SK-N-SH (cell line): ENCODE measurements at regions not wholly inside any gene's neighbourhood (a gene's known extent, or its start where the extent isn't known, plus 50 kb on each side); places are given as distances from the start of the nearest gene placed in this dataset.

Experiments
- CTCF ChIA-PET: fragments of 300-600, 350-600 bp; formaldehyde crosslinking; extraction: SDS; loops from one replicate; lab custom pipeline; 2021; lab: Yijun Ruan, JAX
- POLR2A ChIA-PET: fragments of 350-600 bp; sonication (Branson Sonifier 250); formaldehyde crosslinking; extraction: SDS; loops from one replicate; lab custom pipeline; 2020; ENCODE audit warnings: antibody characterized with exemption, inconsistent platforms; lab: Yijun Ruan, JAX
- DNase-seq: peaks from one replicate; pipeline ENCODE4 v3.0.0; 2012
- H2AFZ ChIP-seq: fragments of 200-600 bp; sonication (generic); 2 replicates; pipeline ENCODE4 v1.8.1; 2016; ENCODE audit warnings: antibody characterized with exemption, mild to moderate bottlenecking, low read depth
- H3F3A ChIP-seq: fragments of 200-600 bp; sonication (generic); replicated peaks from 2 replicates; pipeline ENCODE3; 2016; ENCODE audit warnings: antibody characterized with exemption, mild to moderate bottlenecking; ENCODE audit not compliant: insufficient read depth
- H3K27ac ChIP-seq, 2 experiments: fragments of 200-500 bp in 1 of 2; fragments of 200-600 bp in 1 of 2; sonication (Bioruptor generic) in 1 of 2; sonication (generic), shearing (Covaris generic) in 1 of 2; 2 replicates each; pipeline versions ENCODE4 v1.5.1 to v1.6.1; 2014 to 2016; ENCODE audit warnings: low read depth in 2 of 2, inconsistent platforms in 1 of 2, low read length in 1 of 2, mild to moderate bottlenecking in 1 of 2, mixed read lengths in 1 of 2
- H3K27me3 ChIP-seq: fragments of 200-600 bp; sonication (generic), shearing (Covaris generic); 2 replicates; pipeline ENCODE4 v1.6.1; 2016; ENCODE audit warnings: mixed run types; ENCODE audit not compliant: insufficient read depth
- H3K36me3 ChIP-seq, 2 experiments: fragments of 200-500 bp in 1 of 2; fragments of 200-600 bp in 1 of 2; sonication (Bioruptor generic) in 1 of 2; sonication (generic) in 1 of 2; replicated peaks in 1 of 2; 2 replicates each; pipeline versions ENCODE3 to v1.5.1; 2014 to 2016; ENCODE audit warnings: low read length in 1 of 2, mild to moderate bottlenecking in 1 of 2; ENCODE audit not compliant: insufficient read depth in 2 of 2, control insufficient read depth in 1 of 2
- H3K4me1 ChIP-seq, 2 experiments: fragments of 200-500 bp in 1 of 2; fragments of 200-600 bp in 1 of 2; sonication (Bioruptor generic) in 1 of 2; sonication (generic), shearing (Covaris generic) in 1 of 2; 2 replicates each; pipeline versions ENCODE4 v1.5.1 to v1.6.1; 2014 to 2016; ENCODE audit warnings: low read depth in 1 of 2, low read length in 1 of 2, mixed run types in 1 of 2; ENCODE audit not compliant: insufficient read depth in 2 of 2, control insufficient read depth in 1 of 2
- H3K4me2 ChIP-seq: fragments of 200-600 bp; sonication (generic), shearing (Covaris generic); 2 replicates; pipeline ENCODE4 v1.6.1; 2017; ENCODE audit warnings: mixed run types
- H3K4me3 ChIP-seq, 2 experiments: fragments of 200-500 bp in 1 of 2; fragments of 200-600 bp in 1 of 2; sonication (Bioruptor generic) in 1 of 2; sonication (generic), shearing (Covaris generic) in 1 of 2; 2 replicates each; pipeline versions ENCODE4 v1.5.1 to v1.8.1; 2014 to 2016; ENCODE audit warnings: low read depth in 2 of 2, inconsistent platforms in 1 of 2, low read length in 1 of 2, mild to moderate bottlenecking in 1 of 2, mixed read lengths in 1 of 2, moderate library complexity in 1 of 2
- H3K79me2 ChIP-seq: fragments of 200-600 bp; sonication (generic); 2 replicates; pipeline ENCODE4 v1.8.1; 2017; ENCODE audit warnings: mild to moderate bottlenecking; ENCODE audit not compliant: insufficient read depth
- H3K9ac ChIP-seq: fragments of 200-600 bp; sonication (generic); 2 replicates; pipeline ENCODE4 v1.6.1; 2017; ENCODE audit warnings: mixed run types
- H3K9me2 ChIP-seq: fragments of 200-600 bp; sonication (generic); 2 replicates; pipeline ENCODE4 v1.6.1; 2017; ENCODE audit warnings: mixed run types
- H3K9me3 ChIP-seq: fragments of 200-600 bp; sonication (generic); 2 replicates; pipeline ENCODE4 v1.6.1; 2017; ENCODE audit warnings: mixed run types, mild to moderate bottlenecking, moderate library complexity
- H4K20me1 ChIP-seq: fragments of 200-600 bp; sonication (generic); 2 replicates; pipeline ENCODE4 v1.6.1; 2017; ENCODE audit warnings: mild to moderate bottlenecking, mixed run types; ENCODE audit not compliant: insufficient read depth
- ELF1 ChIP-seq: IDR thresholded peaks from 2 replicates; pipeline ENCODE4 v1.4.0; 2012
- GABPA ChIP-seq: IDR thresholded peaks from 2 replicates; pipeline ENCODE4 v1.4.0; 2012; ENCODE audit warnings: low read depth, mild to moderate bottlenecking
- GATA2 ChIP-seq: sonication (generic); formaldehyde crosslinking; IDR thresholded peaks from 2 replicates; pipeline ENCODE4 v1.5.0; 2020; ENCODE audit warnings: mild to moderate bottlenecking, missing genetic modification reagents
- IRF3 ChIP-seq: fragments of 150-350 bp; IDR thresholded peaks from 2 replicates; pipeline ENCODE4 v1.6.1; 2016; ENCODE audit warnings: mild to moderate bottlenecking, low read depth, low read length
- JUND ChIP-seq: IDR thresholded peaks from 2 replicates; pipeline ENCODE4 v1.4.0; 2012
- MAX ChIP-seq: IDR thresholded peaks from 2 replicates; pipeline ENCODE4 v1.4.0; 2012; ENCODE audit warnings: low read depth
- MXI1 ChIP-seq: IDR thresholded peaks from 2 replicates; pipeline ENCODE4 v1.6.1; 2012; ENCODE audit warnings: mild to moderate bottlenecking, low read depth, low read length, improper control_type of control experiment
- NFIC ChIP-seq: IDR thresholded peaks from 2 replicates; pipeline ENCODE4 v1.4.0; 2012; ENCODE audit warnings: borderline replicate concordance
- NRF1 ChIP-seq: IDR thresholded peaks from 2 replicates; pipeline ENCODE4 v1.6.1; 2012; ENCODE audit warnings: low read depth, mild to moderate bottlenecking, low read length
- PBX3 ChIP-seq: IDR thresholded peaks from 2 replicates; pipeline ENCODE4; 2012
- RAD21 ChIP-seq: IDR thresholded peaks from 2 replicates; pipeline ENCODE4 v1.6.1; 2012; ENCODE audit warnings: mild to moderate bottlenecking, low read length
- REST ChIP-seq: IDR thresholded peaks from 2 replicates; pipeline ENCODE4 v1.6.1; 2012; ENCODE audit warnings: mild to moderate bottlenecking, low read depth, low read length, moderate library complexity
- RFX5 ChIP-seq: IDR thresholded peaks from 2 replicates; pipeline ENCODE4 v1.6.1; 2012; ENCODE audit warnings: mild to moderate bottlenecking, improper control_type of control experiment, low read length
- RXRA ChIP-seq: IDR thresholded peaks from 2 replicates; pipeline ENCODE4 v1.4.0; 2012; ENCODE audit warnings: low read depth, mild to moderate bottlenecking, borderline replicate concordance
- SMC3 ChIP-seq: IDR thresholded peaks from 2 replicates; pipeline ENCODE4 v1.6.1; 2012; ENCODE audit warnings: low read depth, low read length, improper control_type of control experiment
- TEAD4 ChIP-seq: IDR thresholded peaks from 2 replicates; pipeline ENCODE4 v1.4.0; 2012; ENCODE audit warnings: mild to moderate bottlenecking, borderline replicate concordance; ENCODE audit not compliant: insufficient read depth
- USF1 ChIP-seq: IDR thresholded peaks from 2 replicates; pipeline ENCODE4 v1.4.0; 2012; ENCODE audit warnings: low read depth, borderline replicate concordance
- YY1 ChIP-seq: IDR thresholded peaks from 2 replicates; pipeline ENCODE4 v1.4.0; 2012; ENCODE audit warnings: low read depth, mild to moderate bottlenecking
- ZBTB33 ChIP-seq: IDR thresholded peaks from 2 replicates; pipeline ENCODE4 v1.4.0; 2012; ENCODE audit warnings: low read depth, borderline replicate concordance
- WGBS: methylation state at CpG from one replicate; pipeline ENCODE4 v1.1.6; 2017; ENCODE audit warnings: low lambda C conversion rate; 5-methylcytosine and 5-hydroxymethylcytosine counted together

- 32% methylated on average over 5 of the region's 8 CpGs for WGBS
- Histone ChIP-seq H4K20me1 (no peaks in the 10 kb centered on the region), H3K79me2 (no peaks in the 10 kb centered on the region), H3K36me3 (no peaks in the 10 kb centered on the region), H3K9me3 (no peaks in the 10 kb centered on the region), H3K27ac (no peak overlapping the region), H3K27me3 (peaks cover 6% of the 10 kb centered on the region; the same call in 1 of the 2 replicates), H3K4me2 (no peak overlapping the region), H3K9me2 (no peaks in the 10 kb centered on the region), H3K4me3 (no peak overlapping the region), H2AFZ (no peak overlapping the region), H3K4me1 (no peaks in the 10 kb centered on the region), H3K9ac (no peak overlapping the region), H3F3A (no peaks in the 10 kb centered on the region)
- ChIA-PET CTCF (no interaction called here), POLR2A (no interaction called here)
- TF ChIP-seq ELF1 (no peak), PBX3 (no peak), ZBTB33 (no peak), IRF3 (no peak), MXI1 (no peak), JUND (no peak), GATA2 (CRISPR knock-in tag) (no peak), RAD21 (no peak), NRF1 (no peak), GABPA (no peak), NFIC (no peak), MAX (no peak), RFX5 (no peak), USF1 (no peak), YY1 (no peak), REST (no peak), SMC3 (no peak), TEAD4 (no peak), RXRA (no peak)
- DNase-seq, result no peak
These were observed 606.6 kb downstream of the TBC1D22A start for GRCh38 chr22:47369020-47369419.
